ENCODE measurements at regions not wholly inside any gene's neighbourhood (a gene's known extent, or its start where the extent isn't known, plus 50 kb on each side); places are given as distances from the start of the nearest gene placed in this dataset.

GRCh38 chr12:74722709-74723108 lies 185.1 kb downstream of the ATXN7L3B start:
- TF ChIP-seq CTCF (IDR thresholded peaks at IDR 0.05) (no peak), POLR2A (IDR thresholded peaks at IDR 0.05) (no peak)
